NCI-H524 treated with DMSO at 0.1 percent for 48 hours (cell line): ENCODE measurements at regions not wholly inside any gene's neighbourhood (a gene's known extent, or its start where the extent isn't known, plus 50 kb on each side); places are given as distances from the start of the nearest gene placed in this dataset.

Source experiments
- DNase-seq: peaks from one replicate; lab custom pipeline; 2025; lab: John Stamatoyannopoulos, UW

GRCh38 chr1:56151402-56151801 lies 428.0 kb downstream of the PLPP3 start:
- no peak for DNase-seq

- DNase-seq: no peak
These were observed 428.7 kb downstream of the PLPP3 start for GRCh38 chr1:56150441-56151215.

- no peak for DNase-seq
These were observed 429.6 kb downstream of the PLPP3 start for GRCh38 chr1:56149761-56150160.

GRCh38 chr1:56148326-56149193 lies 430.8 kb downstream of the PLPP3 start:
- no peak for DNase-seq

DNA sequence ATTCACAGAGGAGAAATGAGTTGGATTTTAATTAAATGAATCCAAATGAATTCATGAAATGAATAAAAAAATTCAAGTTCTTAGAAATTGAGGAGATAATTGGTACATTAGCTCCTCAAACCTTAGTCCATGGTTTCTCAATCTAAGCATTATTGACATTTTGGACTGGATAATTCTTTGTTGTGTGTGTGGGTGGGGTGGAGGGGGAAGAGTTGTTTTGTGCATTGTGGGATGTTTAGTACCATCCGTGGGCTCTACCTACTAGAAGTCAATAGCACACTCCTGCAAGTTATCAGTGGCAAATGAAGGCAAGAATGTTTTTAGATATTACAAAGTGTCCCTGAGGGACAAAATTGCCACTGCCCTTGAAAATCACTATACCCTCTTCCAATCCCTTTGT lies 431.9 kb downstream of the PLPP3 start:
- DNase-seq: no peak

DNA sequence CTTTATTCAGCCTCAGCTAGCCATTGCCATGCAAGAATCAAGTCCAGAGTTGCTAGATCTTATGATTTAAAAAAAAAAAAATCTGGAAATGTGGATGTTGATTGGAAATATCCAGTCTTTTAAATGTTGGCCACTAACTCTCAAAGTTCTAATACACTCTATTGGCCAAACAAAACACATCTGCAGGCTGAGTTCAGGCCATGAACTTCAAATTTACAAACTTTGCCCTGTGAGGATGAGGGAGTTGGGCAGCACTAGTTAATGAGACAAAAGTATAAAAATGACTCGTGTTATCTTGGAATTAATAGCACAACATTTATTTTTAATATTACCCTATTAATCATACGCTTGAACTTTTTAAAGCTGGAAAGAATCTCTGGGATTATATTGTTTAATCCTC lies 432.3 kb downstream of the PLPP3 start:
- DNase-seq: no peak

DNA sequence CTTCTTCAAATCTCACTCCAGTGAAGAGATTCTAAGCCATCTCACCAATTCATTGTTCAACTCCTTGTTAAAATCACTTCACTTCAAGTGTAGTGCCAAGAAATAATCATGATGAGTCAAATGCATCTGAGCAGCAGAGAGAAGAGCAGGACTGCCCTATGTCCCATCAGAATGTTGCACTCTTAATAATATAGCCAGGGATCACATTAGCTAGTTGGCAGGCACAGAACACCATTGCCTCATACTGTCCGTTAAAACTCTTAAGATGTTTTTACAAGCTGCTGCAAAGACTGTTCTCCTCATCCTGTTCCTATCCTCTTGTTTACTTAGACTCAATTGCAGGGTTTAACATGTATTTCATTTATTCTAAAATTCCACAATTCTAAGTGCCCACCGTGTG lies 432.9 kb downstream of the PLPP3 start:
- no peak for DNase-seq

DNA sequence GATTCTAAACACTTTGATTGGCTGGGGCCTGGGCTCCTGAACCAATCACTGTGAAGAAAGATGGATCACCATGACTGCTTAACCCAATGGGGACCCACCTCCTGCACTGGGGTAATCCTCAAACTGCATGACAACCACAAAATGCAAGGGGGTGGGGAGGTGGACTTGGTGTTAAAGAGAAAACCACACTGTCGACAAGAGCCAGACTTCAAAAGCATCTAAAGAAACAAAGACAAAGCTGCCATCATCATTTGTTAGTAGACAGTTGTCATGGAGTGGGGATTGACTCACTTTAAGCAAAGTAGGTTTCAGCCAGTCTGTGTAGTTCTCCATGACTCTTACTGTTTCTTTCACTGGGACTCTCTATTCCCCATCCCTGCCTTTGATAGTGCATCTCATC lies 433.8 kb downstream of the PLPP3 start:
- DNase-seq: no peak

- no peak for DNase-seq
These were observed 437.1 kb downstream of the PLPP3 start for GRCh38 chr1:56142301-56142700.

- no peak for DNase-seq
These were observed 439.5 kb downstream of the PLPP3 start for GRCh38 chr1:56139836-56140235.

DNA sequence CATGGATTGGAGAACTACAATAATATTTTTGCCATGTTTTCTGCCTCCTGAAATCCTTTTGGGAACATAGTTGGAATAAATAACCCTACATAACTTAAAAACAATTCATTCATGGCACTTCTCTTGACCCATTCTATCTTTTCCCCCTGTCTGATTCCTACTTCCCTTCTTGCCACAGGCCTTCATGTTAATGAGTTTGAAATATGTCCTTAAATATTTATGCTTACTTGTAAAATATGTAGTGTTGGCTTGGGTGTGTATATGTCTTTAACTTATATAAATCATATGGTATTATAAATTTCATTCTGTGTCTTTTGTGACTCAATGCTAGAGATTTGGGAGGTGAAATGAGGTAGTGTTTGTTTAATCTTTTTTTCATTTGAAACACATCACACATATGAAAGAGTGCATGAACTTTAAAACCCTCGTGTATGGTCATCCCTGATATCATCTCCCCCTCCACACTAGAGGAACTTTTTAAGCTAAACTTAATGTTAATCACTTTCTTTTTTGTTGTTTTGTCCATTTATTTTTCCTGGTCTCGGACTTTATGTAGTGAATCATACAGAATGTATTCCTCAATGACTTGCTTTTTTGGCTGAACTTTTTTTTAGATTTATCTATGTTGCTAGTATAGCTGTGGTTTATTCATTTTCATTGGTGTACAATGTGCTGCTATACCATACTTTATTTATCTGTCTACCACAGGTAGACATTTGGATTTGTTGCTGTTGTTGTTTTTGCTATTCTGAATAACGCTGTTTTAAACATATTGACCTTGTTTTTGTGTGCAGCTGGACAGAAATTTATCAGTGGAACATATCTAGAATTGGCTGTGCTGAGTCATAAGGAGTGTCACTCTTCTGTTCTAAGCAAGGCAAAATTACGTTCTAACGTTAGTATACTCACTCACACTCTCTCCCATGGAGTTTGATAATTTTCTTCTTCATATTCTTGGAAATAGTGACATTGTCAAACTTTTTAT lies 441.6 kb downstream of the PLPP3 start:
- no peak for DNase-seq

GRCh38 chr1:56137090-56137489 lies 442.3 kb downstream of the PLPP3 start:
- DNase-seq: no peak

- no peak for DNase-seq
These were observed 443.6 kb downstream of the PLPP3 start for GRCh38 chr1:56135864-56136147.

GRCh38 chr1:56135069-56135863 lies 444.1 kb downstream of the PLPP3 start:
- DNase-seq: no peak

DNA sequence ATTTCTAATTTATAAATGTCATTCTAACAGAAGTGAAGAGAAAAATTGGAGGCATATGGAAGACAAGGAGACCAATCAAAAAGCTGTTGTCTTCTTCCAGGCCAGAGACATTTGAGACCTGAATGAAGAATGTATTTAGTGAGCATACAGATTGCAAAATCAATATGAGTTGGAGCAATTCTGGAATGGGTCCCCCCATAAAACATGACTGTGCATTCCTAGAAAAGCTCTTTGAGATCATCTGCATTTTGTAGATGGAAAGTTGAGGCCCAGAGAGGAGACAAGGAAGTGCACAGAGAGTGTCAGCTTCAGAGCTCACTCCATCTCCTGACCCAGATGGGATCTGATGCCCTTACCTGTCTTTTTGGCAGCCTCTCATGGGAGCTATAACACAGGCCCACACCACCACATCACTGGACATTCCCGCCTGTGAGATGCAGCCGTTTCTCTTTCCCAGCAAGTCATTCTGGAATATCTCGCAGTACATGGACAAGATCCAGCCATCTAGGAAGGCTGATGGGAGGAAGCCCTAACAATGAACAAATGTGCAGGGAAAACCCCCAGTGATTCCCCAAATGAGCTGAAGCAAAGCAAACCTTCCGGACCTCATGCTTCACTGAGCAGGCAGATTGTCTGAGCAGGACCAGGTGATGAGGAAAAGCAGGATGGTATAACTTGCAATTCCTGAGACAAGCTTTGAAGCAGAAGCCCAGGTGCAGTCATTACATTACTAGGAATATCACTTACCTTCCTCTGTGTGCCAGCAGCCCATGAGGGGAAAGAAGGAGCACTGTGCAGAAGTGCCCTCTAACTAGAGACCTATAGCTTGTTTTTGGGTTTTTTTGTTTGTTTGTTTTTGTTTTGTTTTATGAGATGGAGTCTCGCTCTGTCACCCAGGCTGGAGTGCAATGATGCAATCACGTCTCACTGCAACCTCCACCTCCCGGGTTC lies 445.6 kb downstream of the PLPP3 start:
- no peak for DNase-seq

DNA sequence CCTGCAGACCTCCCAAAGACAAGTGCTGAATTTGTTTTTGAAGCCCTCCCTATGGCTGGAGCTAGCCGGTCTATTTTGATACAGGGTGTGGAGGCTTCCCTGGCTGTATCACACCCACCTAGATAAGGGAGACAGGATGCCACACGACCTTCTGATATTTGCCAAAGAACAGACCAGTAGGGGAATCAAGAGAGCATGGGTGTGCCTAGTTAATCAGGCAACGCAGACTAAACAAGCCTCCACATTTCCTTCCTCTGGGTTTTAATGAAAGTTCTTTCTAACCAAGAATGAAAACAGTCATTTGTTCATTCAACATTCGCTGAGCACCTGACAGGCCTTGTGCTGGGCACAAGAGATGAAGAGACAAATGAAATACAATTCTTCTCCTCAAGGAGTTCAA lies 446.8 kb downstream of the PLPP3 start:
- no peak for DNase-seq

DNA sequence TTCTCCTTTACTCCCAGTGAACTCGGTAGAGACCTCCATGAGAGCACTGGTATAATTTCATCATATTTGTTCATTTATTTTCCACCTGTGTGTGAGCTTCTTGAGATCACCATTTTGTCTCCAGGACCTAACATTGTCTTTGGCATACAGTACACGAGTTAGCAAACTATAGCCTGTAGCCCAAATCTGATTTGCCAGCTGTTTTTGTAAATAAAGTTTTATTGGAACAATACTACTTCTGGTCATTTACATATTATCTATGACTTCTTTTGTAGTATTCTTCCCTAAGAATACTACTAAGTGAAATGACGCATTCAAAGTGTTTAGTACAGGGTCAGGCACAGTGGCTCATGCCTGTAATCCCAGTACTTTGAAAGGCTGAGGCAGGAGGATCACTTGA lies 449.5 kb downstream of the PLPP3 start:
- no peak for DNase-seq

- DNase-seq: no peak
These were observed 454.0 kb downstream of the PLPP3 start for GRCh38 chr1:56125316-56125715.

DNA sequence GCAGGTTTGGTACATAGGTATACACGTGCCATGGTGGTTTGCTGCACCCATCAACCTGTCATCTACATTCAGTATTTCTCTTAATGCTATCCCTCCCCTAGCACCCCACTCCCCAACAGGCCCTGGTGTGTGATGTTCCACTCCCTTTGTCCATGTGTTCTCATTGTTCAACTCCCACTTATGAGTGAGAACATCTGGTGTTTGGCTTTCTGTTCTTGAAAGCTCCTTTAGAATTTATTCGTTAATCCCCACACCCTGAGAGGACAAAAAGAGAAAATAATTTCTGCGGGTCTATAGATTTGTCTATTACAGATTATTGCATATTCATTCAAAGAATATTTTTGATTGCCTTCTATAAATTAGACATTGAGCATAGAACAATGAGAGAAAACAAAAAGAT lies 455.5 kb downstream of the PLPP3 start:
- DNase-seq: no peak

- no peak for DNase-seq
These were observed 455.9 kb downstream of the PLPP3 start for GRCh38 chr1:56123421-56123820.
